IMR-90 (cell line): ENCODE measurements at regions not wholly inside any gene's neighbourhood (a gene's known extent, or its start where the extent isn't known, plus 50 kb on each side); places are given as distances from the start of the nearest gene placed in this dataset.
"Not testable (repeated sequence)": the region's sequence is repeated elsewhere in the genome, so short reads cannot be mapped to it uniquely, and the experiment has no call there.

Experiments used
- ATAC-seq: fragments of 200-7000 bp; cut with Tn5 transposase; 2 replicates; pipeline ENCODE4 v1.9.1; 2020; ENCODE audit warnings: low read depth, mild to moderate bottlenecking, moderate library complexity
- BruUV-seq: library from RNA; stranded (reverse); fragments of 400-500 nt; replicated peaks from 2 replicates; lab custom pipeline; 2021; lab: Mats Ljungman, UMichigan
- CTCF ChIA-PET: fragments of 300-600 bp; formaldehyde crosslinking; extraction: SDS; loops from one replicate; lab custom pipeline; 2021; ENCODE audit warnings: antibody characterized with exemption; lab: Yijun Ruan, JAX
- POLR2A ChIA-PET: fragments of 300-600 bp; sonication (Branson Sonifier 250); formaldehyde crosslinking; loops from one replicate; lab custom pipeline; 2022; ENCODE audit warnings: antibody characterized with exemption; ENCODE audit not compliant: unreplicated experiment; lab: Charles Lee
- DNase-seq: peaks from one replicate; pipeline ENCODE4 v3.0.0; 2013
- H2AFZ ChIP-seq: replicated peaks from 2 replicates; pipeline ENCODE3; 2013; ENCODE audit warnings: low read length, mild to moderate bottlenecking; ENCODE audit not compliant: poor library complexity
- H2AK5ac ChIP-seq: 2 replicates; pipeline ENCODE4 v1.6.1; 2013; ENCODE audit warnings: low read depth, low read length, inconsistent platforms
- H2AK9ac ChIP-seq: replicated peaks from 2 replicates; pipeline ENCODE3; 2013; ENCODE audit warnings: mild to moderate bottlenecking, low read depth, low read length, moderate library complexity; ENCODE audit not compliant: poor library complexity
- H2BK120ac ChIP-seq: 2 replicates; pipeline ENCODE4 v1.6.1; 2013; ENCODE audit warnings: low read depth, low read length, inconsistent platforms
- H2BK15ac ChIP-seq: 3 replicates; pipeline ENCODE4 v1.6.1; 2013; ENCODE audit warnings: low read depth, low read length, inconsistent platforms
- H2BK20ac ChIP-seq: 2 replicates; pipeline ENCODE4 v1.6.1; 2013; ENCODE audit warnings: low read depth, mild to moderate bottlenecking, inconsistent platforms, low read length, moderate library complexity
- H2BK5ac ChIP-seq: 2 replicates; pipeline ENCODE4 v1.6.1; 2013; ENCODE audit warnings: mild to moderate bottlenecking, low read depth, low read length, inconsistent platforms; ENCODE audit not compliant: poor library complexity, severe bottlenecking
- H3K14ac ChIP-seq: replicated peaks from 2 replicates; pipeline ENCODE4 v1.6.1; 2013; ENCODE audit warnings: low read depth, low read length, inconsistent platforms
- H3K18ac ChIP-seq: 2 replicates; pipeline ENCODE4 v1.6.1; 2013; ENCODE audit warnings: low read depth, low read length, control low read depth
- H3K23ac ChIP-seq: 2 replicates; pipeline ENCODE4 v1.6.1; 2013; ENCODE audit warnings: low read depth, low read length, inconsistent platforms
- H3K27ac ChIP-seq: 2 replicates; pipeline ENCODE4 v1.5.1; 2013; ENCODE audit warnings: mild to moderate bottlenecking, control low read depth, low read length; ENCODE audit not compliant: insufficient read depth
- H3K27me3 ChIP-seq: 2 replicates; pipeline ENCODE4 v1.6.1; 2013; ENCODE audit warnings: low read length; ENCODE audit not compliant: control insufficient read depth, insufficient read depth
- H3K36me3 ChIP-seq: 2 replicates; pipeline ENCODE4 v1.6.1; 2013; ENCODE audit warnings: low read length, mixed read lengths; ENCODE audit not compliant: control insufficient read depth, insufficient read depth
- H3K4ac ChIP-seq: 2 replicates; pipeline ENCODE4 v1.6.1; 2013; ENCODE audit warnings: low read depth, low read length, inconsistent platforms
- H3K4me1 ChIP-seq: 2 replicates; pipeline ENCODE4 v1.6.1; 2013; ENCODE audit warnings: low read length, mixed read lengths; ENCODE audit not compliant: control insufficient read depth, insufficient read depth
- H3K4me2 ChIP-seq: 2 replicates; pipeline ENCODE4 v1.6.1; 2013; ENCODE audit warnings: low read depth, mild to moderate bottlenecking, control low read depth, low read length, moderate library complexity
- H3K4me3 ChIP-seq: 2 replicates; pipeline ENCODE4 v1.5.1; 2013; ENCODE audit warnings: low read depth, mild to moderate bottlenecking, control low read depth, low read length, moderate library complexity; ENCODE audit not compliant: insufficient read depth
- H3K56ac ChIP-seq: 2 replicates; pipeline ENCODE4 v1.6.1; 2013; ENCODE audit warnings: low read length, inconsistent platforms; ENCODE audit not compliant: insufficient read depth; ENCODE audit errors: extremely low read depth
- H3K79me1 ChIP-seq, 2 experiments: 2 replicates each; pipeline ENCODE4 v1.6.1; 2013; ENCODE audit warnings: low read length in 2 of 2, inconsistent platforms in 1 of 2, low read depth in 1 of 2
- H3K9ac ChIP-seq: 2 replicates; pipeline ENCODE4 v1.6.1; 2013; ENCODE audit warnings: low read depth, low read length, control low read depth
- H3K9me1 ChIP-seq: 2 replicates; pipeline ENCODE4 v1.6.1; 2013; ENCODE audit warnings: low read length, inconsistent platforms; ENCODE audit not compliant: insufficient read depth
- H3K9me3 ChIP-seq: 2 replicates; pipeline ENCODE4 v1.6.1; 2013; ENCODE audit warnings: low read length; ENCODE audit not compliant: control insufficient read depth, insufficient read depth
- H4K20me1 ChIP-seq: 2 replicates; pipeline ENCODE4 v1.6.1; 2013; ENCODE audit warnings: low read length, inconsistent platforms; ENCODE audit not compliant: insufficient read depth
- H4K5ac ChIP-seq: 2 replicates; pipeline ENCODE4 v1.6.1; 2013; ENCODE audit warnings: mild to moderate bottlenecking, low read depth, low read length, control low read depth
- H4K8ac ChIP-seq, 2 experiments: 2 replicates each; pipeline ENCODE4 v1.6.1; 2013; ENCODE audit warnings: low read depth in 2 of 2, low read length in 2 of 2, control low read depth in 1 of 2, inconsistent platforms in 1 of 2
- H4K91ac ChIP-seq: 2 replicates; pipeline ENCODE4 v1.6.1; 2013; ENCODE audit warnings: low read depth, low read length, inconsistent platforms; ENCODE audit not compliant: insufficient read depth
- WGBS, 2 experiments: methylation state at CpG; one replicate each; pipeline versions ENCODE4 v1.1.5 to v1.1.7; 2013; ENCODE audit warnings: missing lambda C conversion rate in 2 of 2; ENCODE audit not compliant: insufficient read length in 1 of 2; ENCODE audit errors: extremely low coverage in 2 of 2; 5-methylcytosine and 5-hydroxymethylcytosine counted together
- dilution Hi-C: fragments of 300-500 bp; cut with HindIII; formaldehyde crosslinking; loops from one replicate; pipeline ENCODE4 v1.14.3; 2018; ENCODE audit warnings: low sequenced_read_pairs; ENCODE audit not compliant: unreplicated experiment
- in situ Hi-C: fragments of 300-500 bp; cut with MboI; formaldehyde crosslinking; loops from 3 replicates; pipeline ENCODE4 v1.14.3; 2019; ENCODE audit warnings: low sequenced_read_pairs, inconsistent platforms, mixed read lengths
- intact Hi-C: fragments of 100-400 bp; cut with micrococcal nuclease; formaldehyde crosslinking; loops from 2 replicates; pipeline ENCODE4 v1.10.0; 2022

DNA sequence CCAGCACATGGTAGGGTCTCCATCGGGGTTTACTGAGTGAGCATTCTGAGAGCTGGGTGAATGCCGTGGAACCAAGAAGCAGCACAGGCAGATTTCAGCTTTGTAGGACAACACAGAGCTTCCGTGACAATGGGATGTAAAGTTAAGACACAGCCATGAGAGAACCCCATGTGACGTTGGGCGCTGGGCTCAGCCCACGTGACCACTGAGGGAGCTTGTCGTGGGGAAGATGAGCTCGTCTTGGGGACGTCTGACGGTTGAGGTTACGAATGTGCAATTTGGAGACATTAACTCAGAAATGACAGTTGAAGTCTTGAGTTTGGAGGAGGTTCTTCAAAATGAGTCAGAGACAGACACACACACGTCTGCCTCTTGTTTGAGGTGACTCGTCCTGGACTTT lies 51.5 kb upstream of the MUC20 start:
- POLR2A ChIA-PET, H2BK120ac ChIP-seq, H3K9me1 ChIP-seq, H3K4ac ChIP-seq, H3K18ac ChIP-seq, H4K91ac ChIP-seq, H3K14ac ChIP-seq, intact Hi-C loops, in situ Hi-C loops, H3K4me1 ChIP-seq, H2BK15ac ChIP-seq, H3K4me3 ChIP-seq, BruUV-seq, H4K8ac ChIP-seq, DNase-seq, H4K20me1 ChIP-seq, H3K9ac ChIP-seq, H2AK9ac ChIP-seq, H2BK20ac ChIP-seq, H3K56ac ChIP-seq, H3K9me3 ChIP-seq, H3K4me2 ChIP-seq, H4K5ac ChIP-seq, H2BK5ac ChIP-seq, CTCF ChIA-PET, dilution Hi-C loops, H2AFZ ChIP-seq, ATAC-seq, H3K79me1 ChIP-seq, H3K27ac ChIP-seq, H2AK5ac ChIP-seq, H3K27me3 ChIP-seq, H3K23ac ChIP-seq: not testable (repeated sequence)
- H3K36me3 ChIP-seq, result peaks cover 26% of the 10 kb centered on the region
- WGBS, 2 experiments, result 87% methylated on average over 3 of the region's 13 CpGs; no CpG with 5 or more reads in 1 of the 2 experiments

DNA sequence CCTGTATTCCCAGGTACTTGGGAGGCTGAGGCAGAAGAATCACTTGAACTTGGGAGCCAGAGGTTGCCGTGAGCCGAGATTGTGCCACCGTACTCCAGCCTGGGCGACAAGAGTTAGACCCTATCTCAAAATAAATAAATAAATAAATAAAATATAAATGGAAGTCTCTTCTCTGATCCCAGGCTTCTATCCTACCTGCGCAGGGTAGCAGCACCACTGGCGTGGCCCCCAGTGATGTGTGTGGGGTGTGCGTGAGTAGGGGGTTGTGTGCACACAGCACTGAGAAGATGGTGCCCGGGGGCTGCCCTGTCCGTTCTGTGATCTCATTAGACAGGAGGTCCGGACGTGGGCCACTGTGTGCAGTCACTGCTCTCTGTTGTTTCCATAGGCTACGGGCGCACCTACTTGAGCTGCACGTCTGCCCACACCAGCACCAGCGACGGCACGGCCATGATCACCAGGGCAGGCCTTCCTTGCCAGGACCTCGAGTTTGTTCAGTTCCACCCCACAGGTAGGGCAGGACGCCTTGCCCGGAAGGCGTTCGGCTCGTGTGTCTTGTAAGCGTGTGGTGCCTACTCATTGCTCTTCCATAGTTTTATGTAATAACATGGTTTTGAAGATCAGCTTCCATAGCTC lies 52.5 kb upstream of the MUC20 start:
- not testable (repeated sequence) for BruUV-seq, ATAC-seq

More for the DNA sequence above, 52.5 kb upstream of the MUC20 start:
- H4K5ac ChIP-seq, H3K18ac ChIP-seq, H3K23ac ChIP-seq, H4K91ac ChIP-seq, H3K14ac ChIP-seq, H3K27me3 ChIP-seq, in situ Hi-C loops, intact Hi-C loops, dilution Hi-C loops, H2AK5ac ChIP-seq, H2BK120ac ChIP-seq, DNase-seq, H3K4me1 ChIP-seq, H3K9me3 ChIP-seq, H2AK9ac ChIP-seq, H3K9me1 ChIP-seq, H3K4me3 ChIP-seq, H4K8ac ChIP-seq, H2BK15ac ChIP-seq, H3K4ac ChIP-seq, H3K4me2 ChIP-seq, H3K27ac ChIP-seq, H2BK5ac ChIP-seq, H2BK20ac ChIP-seq, H4K20me1 ChIP-seq, H3K79me1 ChIP-seq, H3K56ac ChIP-seq, CTCF ChIA-PET, H2AFZ ChIP-seq, POLR2A ChIA-PET, H3K9ac ChIP-seq: not testable (repeated sequence)
- peaks cover 25% of the 10 kb centered on the region for H3K36me3 ChIP-seq
- 69% methylated on average over 5 of the region's 24 CpGs; no CpG with 5 or more reads in 1 of the 2 experiments for WGBS, 2 experiments
